ENCODE measurements at regions not wholly inside any gene's neighbourhood (a gene's known extent, or its start where the extent isn't known, plus 50 kb on each side); places are given as distances from the start of the nearest gene placed in this dataset.

- Histone ChIP-seq H3K27me3 (no peaks in the 10 kb centered on the region), H3K9me3 (no peaks in the 10 kb centered on the region), H3K36me3 (no peaks in the 10 kb centered on the region), H3K27ac (no peak overlapping the region), H3K4me1 (peaks cover 20% of the 10 kb centered on the region), H3K4me3 (no peak overlapping the region)
- DNase-seq (ENCODE audit: extremely low spot score in 2 of 2): no peak
- intact Hi-C loops (cut with DNase I): no loop called here
- TF ChIP-seq CTCF (IDR thresholded peaks at IDR 0.05) (no peak), POLR2AphosphoS5 (IDR thresholded peaks at IDR 0.05; ENCODE audit: insufficient read depth in 1 of 2, low read depth in 1 of 2) (no peak), POLR2A (IDR thresholded peaks at IDR 0.05) (no peak)
Measured at GRCh38 chr1:209425959-209426358, 157.6 kb upstream of the CAMK1G start.

- H3K27ac ChIP-seq: peak overlapping the region; percentile 39
- no peak for TF ChIP-seq POLR2A (IDR thresholded peaks at IDR 0.05)
- TF ChIP-seq POLR2AphosphoS5 (IDR thresholded peaks at IDR 0.05; ENCODE audit: insufficient read depth in 1 of 2, low read depth in 1 of 2): no peak
- TF ChIP-seq CTCF (IDR thresholded peaks at IDR 0.05): no peak
- H3K4me3 ChIP-seq: no peak overlapping the region
- no peaks in the 10 kb centered on the region for H3K36me3 ChIP-seq
- no peaks in the 10 kb centered on the region for H3K9me3 ChIP-seq
- H3K4me1 ChIP-seq: peaks cover 6% of the 10 kb centered on the region
- no peak for DNase-seq (ENCODE audit: extremely low spot score in 2 of 2)
- no peaks in the 10 kb centered on the region for H3K27me3 ChIP-seq
- intact Hi-C loops (cut with DNase I): no loop called here
Measured at GRCh38 chr1:209427277-209427676, 156.2 kb upstream of the CAMK1G start.

GRCh38 chr1:209427811-209428210 is 155.7 kb upstream of the CAMK1G start:
- intact Hi-C loops (cut with DNase I): no loop called here
- no peak for DNase-seq (ENCODE audit: extremely low spot score in 2 of 2)
- Histone ChIP-seq H3K4me1 (peaks cover 1% of the 10 kb centered on the region), H3K27ac (peak overlapping the region; percentile 39), H3K4me3 (peak overlapping the region in 1 of 2 donors; percentile 50), H3K27me3 (no peaks in the 10 kb centered on the region), H3K9me3 (no peaks in the 10 kb centered on the region), H3K36me3 (no peaks in the 10 kb centered on the region)
- TF ChIP-seq CTCF (IDR thresholded peaks at IDR 0.05): no peak
- no peak for TF ChIP-seq POLR2AphosphoS5 (IDR thresholded peaks at IDR 0.05; ENCODE audit: insufficient read depth in 1 of 2, low read depth in 1 of 2)
- no peak for TF ChIP-seq POLR2A (IDR thresholded peaks at IDR 0.05)

GRCh38 chr1:209428241-209428921 is 155.1 kb upstream of the CAMK1G start:
- DNase-seq (ENCODE audit: extremely low spot score in 2 of 2): no peak
- Histone ChIP-seq H3K27ac (peak overlapping the region; percentile 39), H3K4me3 (peak overlapping the region in 1 of 2 donors; percentile 50), H3K36me3 (no peaks in the 10 kb centered on the region), H3K27me3 (no peaks in the 10 kb centered on the region), H3K9me3 (no peaks in the 10 kb centered on the region), H3K4me1 (peaks cover 2% of the 10 kb centered on the region)
- intact Hi-C loops (cut with DNase I): no loop called here
- peak in 1 of 2 donors; percentile 6 for TF ChIP-seq POLR2A (IDR thresholded peaks at IDR 0.05)
- TF ChIP-seq CTCF (IDR thresholded peaks at IDR 0.05): no peak
- TF ChIP-seq POLR2AphosphoS5 (IDR thresholded peaks at IDR 0.05; ENCODE audit: insufficient read depth in 1 of 2, low read depth in 1 of 2): no peak

GRCh38 chr1:209429611-209430010 is 153.9 kb upstream of the CAMK1G start:
- no peak for DNase-seq (ENCODE audit: extremely low spot score in 2 of 2)
- intact Hi-C loops (cut with DNase I): no loop called here
- no peak for TF ChIP-seq POLR2AphosphoS5 (IDR thresholded peaks at IDR 0.05; ENCODE audit: insufficient read depth in 1 of 2, low read depth in 1 of 2)
- no peak for TF ChIP-seq CTCF (IDR thresholded peaks at IDR 0.05)
- no peak for TF ChIP-seq POLR2A (IDR thresholded peaks at IDR 0.05)
- H3K4me1 ChIP-seq: peaks cover 10% of the 10 kb centered on the region
- peak overlapping the region; percentile 75 for H3K27ac ChIP-seq
- peak overlapping the region in 1 of 2 donors; percentile 50 for H3K4me3 ChIP-seq
- H3K27me3 ChIP-seq: no peaks in the 10 kb centered on the region
- no peaks in the 10 kb centered on the region for H3K36me3 ChIP-seq
- no peaks in the 10 kb centered on the region for H3K9me3 ChIP-seq
